HEK293T (cell line): ENCODE measurements at regions not wholly inside any gene's neighbourhood (a gene's known extent, or its start where the extent isn't known, plus 50 kb on each side); places are given as distances from the start of the nearest gene placed in this dataset.

Source experiments
- ARNT ChIP-seq: fragments of 450-650 bp; IDR thresholded peaks from 2 replicates; pipeline ENCODE4 v1.6.1; 2017; ENCODE audit warnings: mild to moderate bottlenecking
- ELF4 ChIP-seq: fragments of 450-650 bp; IDR thresholded peaks from 2 replicates; pipeline ENCODE4 v1.6.1; 2017; ENCODE audit warnings: antibody characterized with exemption
- FOXA1 ChIP-seq: fragments of 450-650 bp; IDR thresholded peaks from 2 replicates; pipeline ENCODE4 v1.6.1; 2016; ENCODE audit warnings: mild to moderate bottlenecking
- FOXK2 ChIP-seq: fragments of 450-650 bp; IDR thresholded peaks from 2 replicates; pipeline ENCODE4 v1.6.1; 2016; ENCODE audit warnings: mild to moderate bottlenecking
- FOXM1 ChIP-seq: fragments of 450-650 bp; IDR thresholded peaks from 2 replicates; pipeline ENCODE4 v1.6.1; 2017; ENCODE audit warnings: mild to moderate bottlenecking, borderline replicate concordance
- HDGF ChIP-seq: fragments of 450-650 bp; IDR thresholded peaks from 2 replicates; pipeline ENCODE4 v1.6.1; 2017; ENCODE audit warnings: antibody characterized with exemption, borderline replicate concordance
- NFRKB ChIP-seq: fragments of 450-650 bp; IDR thresholded peaks from 2 replicates; pipeline ENCODE4 v1.6.1; 2016; ENCODE audit warnings: mild to moderate bottlenecking, moderate library complexity
- PKNOX1 ChIP-seq: fragments of 450-650 bp; IDR thresholded peaks from 2 replicates; pipeline ENCODE4 v1.6.1; 2016
- SP1 ChIP-seq: fragments of 450-650 bp; IDR thresholded peaks from 2 replicates; pipeline ENCODE4 v1.6.1; 2017
- SUZ12 ChIP-seq: fragments of 450-650 bp; IDR thresholded peaks from 2 replicates; pipeline ENCODE4 v1.6.1; 2016; ENCODE audit warnings: mild to moderate bottlenecking
- TARDBP ChIP-seq: fragments of 450-650 bp; IDR thresholded peaks from 2 replicates; pipeline ENCODE4 v1.6.1; 2016
- ZNF384 ChIP-seq: fragments of 450-650 bp; IDR thresholded peaks from 2 replicates; pipeline ENCODE4 v1.6.1; 2016

- TF ChIP-seq FOXA1 = no peak
- TF ChIP-seq PKNOX1 = no peak
- TF ChIP-seq HDGF = no peak
- no peak for TF ChIP-seq TARDBP
- TF ChIP-seq FOXK2 = no peak
- TF ChIP-seq SUZ12 = no peak
- TF ChIP-seq ELF4 = no peak
- no peak for TF ChIP-seq ZNF384
- TF ChIP-seq SP1 = no peak
- no peak for TF ChIP-seq NFRKB
- TF ChIP-seq FOXM1 = no peak
- TF ChIP-seq ARNT = no peak
These were observed 62.7 kb downstream of the CCNL1 start for GRCh38 chr3:157097198-157097597.
